Stimulated activated CD4-positive, alpha-beta T cell treated with anti-CD3 and anti-CD28 coated beads, Interleukin-12 subunit alpha, Interleukin-12 subunit beta, amount 100 ng/mL, for 24 hours (primary cell): ENCODE measurements at regions not wholly inside any gene's neighbourhood (a gene's known extent, or its start where the extent isn't known, plus 50 kb on each side); places are given as distances from the start of the nearest gene placed in this dataset.

Source experiments
- DNase-seq, 2 experiments: peaks; one replicate each; pipeline ENCODE4 v3.0.0-alpha.2; 2020; ENCODE audit warnings: low read depth in 2 of 2

DNA sequence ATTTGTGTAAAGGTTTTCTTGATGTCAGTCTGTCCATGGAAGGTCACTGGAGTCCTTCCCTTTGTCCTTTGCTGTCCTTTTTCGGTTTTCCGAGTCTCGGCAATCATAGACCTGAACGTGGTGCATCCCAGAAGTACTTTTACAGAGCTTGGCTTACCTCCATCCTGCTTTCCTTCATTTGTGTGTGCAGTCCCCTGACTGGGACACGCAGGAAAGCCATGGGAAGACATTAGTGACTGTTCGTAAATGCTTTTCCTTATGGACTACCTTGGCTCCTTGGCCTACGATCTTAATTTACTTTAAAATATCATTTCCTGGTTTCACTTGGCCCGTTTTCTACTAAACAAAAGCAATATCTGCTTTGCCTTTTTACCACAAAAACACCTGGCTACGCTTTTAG, 328.4 kb upstream of the RARB start:
- no peak for DNase-seq

DNA sequence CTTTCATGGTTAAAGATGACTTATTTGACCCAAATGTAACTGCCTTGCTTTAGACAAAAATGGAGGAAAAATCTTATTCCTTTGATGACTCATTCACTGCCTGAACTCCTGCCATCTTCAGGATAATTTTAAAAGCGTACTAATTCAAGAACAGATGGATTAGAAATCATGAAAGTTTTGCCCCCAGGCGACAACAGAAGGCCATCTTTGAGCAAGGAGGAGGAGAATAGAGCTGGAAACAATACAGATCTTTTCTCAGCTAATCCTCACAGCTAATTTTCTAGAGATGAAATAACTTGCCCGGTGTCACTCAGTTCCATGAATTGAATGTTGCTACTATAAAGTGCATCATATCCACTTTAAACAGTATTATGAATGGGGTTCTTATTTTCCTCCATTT, 324.7 kb upstream of the RARB start:
- DNase-seq: no peak

DNA sequence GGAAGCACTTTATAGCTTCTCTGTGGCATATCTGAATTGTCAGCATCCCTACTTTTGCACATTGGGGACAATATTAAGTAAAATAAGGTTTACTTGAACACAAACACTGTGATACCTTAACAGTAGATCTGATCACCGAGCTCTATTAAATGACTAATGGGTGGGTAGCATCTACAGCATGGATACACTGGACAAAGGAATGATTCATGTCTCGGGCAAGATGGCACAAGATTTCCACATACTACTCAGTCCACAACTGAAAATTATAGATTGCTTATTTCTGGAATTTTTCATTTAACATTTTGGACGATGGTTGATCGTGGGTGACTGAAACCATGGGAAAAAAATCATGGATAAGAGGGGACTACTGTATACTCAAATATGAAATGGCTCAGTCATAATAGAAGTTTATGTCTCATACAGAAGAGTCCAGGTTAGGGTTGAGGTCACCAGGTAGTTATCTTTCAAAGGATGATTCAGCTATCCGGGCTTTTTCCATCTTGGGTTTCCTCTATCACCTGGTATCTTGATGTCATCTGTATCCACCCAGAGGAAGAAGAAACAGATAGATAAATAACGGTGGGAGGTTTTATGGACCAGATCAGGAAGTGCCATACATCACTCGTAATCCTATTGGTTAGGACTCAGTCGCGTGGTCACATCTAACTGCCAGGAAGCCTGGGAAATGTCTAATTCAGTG, 320.0 kb upstream of the RARB start:
- DNase-seq: no peak

DNA sequence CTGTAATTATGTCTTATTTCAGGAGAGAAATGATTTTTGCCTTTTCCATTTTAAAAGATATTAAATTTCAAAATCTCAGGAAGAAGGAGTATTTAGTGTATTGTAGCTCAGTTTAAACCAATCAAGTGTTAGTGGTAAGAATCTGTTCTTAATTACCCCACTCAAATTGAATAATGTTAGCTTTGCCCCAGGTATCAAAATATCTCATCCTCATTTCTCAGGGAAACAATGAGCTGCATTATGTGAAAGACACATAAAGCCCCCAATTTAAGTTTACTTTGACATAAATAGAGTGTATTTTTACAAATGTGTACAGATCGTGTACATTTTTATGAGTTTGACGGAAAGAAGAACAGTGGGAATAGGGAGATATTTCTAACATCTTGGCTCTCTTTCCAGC, 317.4 kb upstream of the RARB start:
- DNase-seq: no peak

DNA sequence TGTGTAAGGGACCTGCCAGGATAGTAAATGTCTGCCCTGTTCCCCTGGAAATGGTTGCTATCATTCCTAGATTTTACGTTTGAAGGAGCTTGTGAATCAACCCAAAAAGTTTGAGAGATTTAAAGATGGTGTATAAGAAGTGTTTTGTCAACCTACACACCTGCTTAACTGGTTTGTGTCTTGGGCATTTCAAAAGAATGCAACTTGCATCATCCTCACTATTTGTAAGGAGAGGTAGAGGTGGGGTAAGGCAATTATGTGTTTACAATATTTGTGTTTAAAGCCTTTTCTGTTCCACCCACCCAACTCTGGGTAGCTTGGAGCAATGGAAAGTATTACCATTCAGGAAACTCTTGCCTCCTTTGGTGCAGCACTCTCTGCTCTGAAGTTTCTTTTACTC, 314.2 kb upstream of the RARB start:
- no peak for DNase-seq

DNA sequence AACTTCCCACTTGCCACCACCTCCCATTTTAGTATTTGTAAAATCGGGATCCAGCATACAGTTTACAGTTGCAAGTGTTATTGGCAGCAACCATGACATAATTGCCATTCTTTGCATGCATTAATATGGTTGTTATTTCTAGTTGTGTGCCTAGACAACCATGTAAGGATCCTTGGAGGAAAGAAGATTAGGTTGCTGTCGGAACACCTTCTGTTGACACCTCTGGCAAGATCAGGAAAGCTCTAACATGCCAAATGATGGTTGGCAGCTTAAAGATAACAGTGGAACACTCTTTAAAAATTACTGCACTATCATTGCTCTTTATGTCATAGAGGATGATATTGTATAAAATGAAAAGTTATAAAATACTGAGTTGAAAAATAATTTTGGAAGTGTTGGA, 313.5 kb upstream of the RARB start:
- DNase-seq: no peak

DNA sequence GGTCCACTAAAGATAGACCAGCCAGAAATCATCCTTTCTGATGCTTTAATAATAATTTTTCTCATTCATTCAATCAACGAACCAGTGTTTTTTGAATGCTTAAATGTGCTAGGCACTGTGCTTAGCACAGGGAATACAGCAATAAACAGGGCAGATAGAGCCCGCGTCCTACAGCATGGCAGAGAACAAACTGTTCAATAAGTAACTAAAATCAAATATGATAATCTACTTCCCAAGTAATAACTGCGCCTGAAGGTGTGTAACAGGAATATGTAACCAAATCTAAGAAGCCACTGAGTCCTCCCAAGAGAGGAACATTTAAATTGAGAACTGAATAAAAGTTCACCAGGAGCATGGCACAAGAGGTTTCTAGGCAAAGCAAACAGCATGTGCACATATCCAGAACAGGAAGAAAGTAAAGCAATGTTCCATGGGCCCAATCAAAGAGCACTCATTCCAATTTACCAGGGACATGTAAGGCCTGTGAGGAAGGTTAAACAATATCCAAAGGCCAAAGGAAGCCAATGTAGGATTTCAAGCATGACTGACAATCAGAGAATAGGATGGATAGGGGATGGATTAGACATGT, 311.0 kb upstream of the RARB start:
- DNase-seq: no peak

DNA sequence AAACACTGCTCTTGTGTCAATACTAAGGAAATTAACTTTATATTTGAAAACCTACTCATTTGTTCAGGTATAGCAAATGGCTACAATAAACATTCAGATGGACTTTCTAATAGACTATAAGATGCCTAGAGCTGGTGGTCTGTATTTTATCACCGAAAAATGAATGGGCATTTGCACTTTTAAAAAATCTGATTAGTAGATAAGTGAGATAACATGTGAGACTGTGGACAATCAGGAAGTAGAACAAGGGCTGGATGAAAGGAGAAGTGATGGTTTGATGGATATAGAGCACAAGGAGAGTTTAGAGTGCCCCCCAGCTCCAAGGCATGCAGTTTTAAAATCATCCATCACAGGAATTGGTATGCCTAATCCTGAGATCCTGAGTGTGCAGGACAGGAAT, 308.4 kb upstream of the RARB start:
- no peak for DNase-seq

DNA sequence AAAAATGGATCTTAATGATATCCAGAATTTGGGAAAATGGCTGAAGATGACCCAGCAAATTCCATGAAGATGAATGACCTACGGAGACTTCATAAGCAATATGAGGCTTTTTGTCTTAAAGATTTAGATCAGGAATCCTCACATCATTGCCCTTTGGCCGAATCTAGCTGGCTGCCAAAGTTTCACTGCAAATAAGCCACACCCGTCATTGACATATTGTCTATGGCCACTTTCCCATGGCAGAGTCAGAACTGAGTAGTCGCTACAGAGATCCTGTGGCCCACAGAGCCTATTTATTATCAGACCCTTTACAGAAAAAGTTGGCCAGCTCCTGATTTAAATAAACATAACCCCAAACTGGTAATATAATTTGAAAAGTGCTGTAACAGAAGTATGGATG, 307.4 kb upstream of the RARB start:
- no peak for DNase-seq

DNA sequence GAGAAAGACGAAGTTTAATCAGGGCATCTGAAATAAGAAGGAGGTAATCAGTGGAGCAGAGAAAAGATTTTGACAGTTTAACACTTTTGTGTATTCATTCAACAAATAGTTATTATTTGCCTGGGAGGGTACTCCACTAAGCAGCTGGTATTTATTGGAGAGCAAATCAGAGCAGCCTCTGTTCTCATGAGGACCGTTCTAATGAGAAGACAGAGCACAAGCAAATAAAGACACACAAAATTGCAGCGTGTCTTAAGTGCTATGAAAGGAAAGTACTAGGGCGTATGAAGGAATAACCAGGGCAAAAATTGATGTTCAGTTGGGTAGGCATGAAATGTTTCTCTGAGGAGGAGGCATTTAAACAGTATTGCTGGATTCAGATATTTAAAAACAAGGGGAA, 302.9 kb upstream of the RARB start:
- DNase-seq: no peak

DNA sequence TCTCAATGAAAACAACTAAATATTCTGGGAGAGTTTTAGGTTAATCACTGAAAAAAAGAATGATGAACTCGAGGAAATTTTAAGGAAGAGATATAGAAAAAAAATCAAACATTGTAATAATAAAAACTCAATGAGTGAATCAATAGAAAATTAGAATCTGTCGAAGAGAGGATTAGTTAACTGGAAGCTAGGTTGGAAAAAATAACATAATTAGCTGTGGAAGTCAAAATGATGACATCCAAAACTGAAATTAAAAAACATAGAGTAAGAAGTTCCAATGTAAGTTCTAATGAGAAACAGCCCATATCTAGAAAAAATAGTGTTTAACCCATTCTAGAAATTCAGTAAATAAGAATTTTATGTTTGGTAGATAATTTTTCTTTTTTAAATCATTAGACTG, 299.3 kb upstream of the RARB start:
- DNase-seq: no peak

DNA sequence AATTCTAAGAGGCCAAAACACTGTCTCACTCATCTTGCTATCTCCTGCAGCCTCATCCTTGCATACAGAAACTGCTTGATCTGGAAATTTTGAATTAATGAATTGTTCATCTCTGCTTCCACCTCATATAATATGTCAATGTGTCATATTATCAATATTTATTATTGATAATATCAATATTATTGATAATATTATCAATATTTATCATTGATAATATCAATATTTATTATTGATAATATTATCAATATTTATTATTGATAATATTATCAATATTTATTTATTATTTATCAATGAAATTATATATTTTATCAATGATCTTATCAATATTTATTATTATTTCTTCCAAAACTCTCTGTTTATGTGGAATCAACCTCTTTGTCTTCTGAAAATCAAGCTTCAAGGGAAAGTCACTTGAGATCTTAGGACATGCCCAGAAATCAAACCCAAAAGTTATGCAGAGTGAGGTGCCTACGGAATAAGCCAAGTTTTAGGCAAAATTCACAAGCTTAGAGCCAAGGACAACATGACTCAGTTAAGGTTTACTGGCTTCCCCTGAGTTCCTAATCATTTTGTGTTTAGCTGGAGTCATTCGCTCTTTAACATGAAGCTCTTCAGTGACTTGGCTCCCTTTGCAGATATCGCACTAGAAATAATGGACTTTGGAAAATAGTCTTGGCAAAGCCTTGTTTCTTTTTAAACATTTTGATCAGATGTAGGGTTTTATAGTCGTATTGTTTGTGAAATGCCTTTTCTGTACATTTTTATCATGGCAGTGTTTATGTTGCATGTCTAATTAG, 297.1 kb upstream of the RARB start:
- no peak for DNase-seq

DNA sequence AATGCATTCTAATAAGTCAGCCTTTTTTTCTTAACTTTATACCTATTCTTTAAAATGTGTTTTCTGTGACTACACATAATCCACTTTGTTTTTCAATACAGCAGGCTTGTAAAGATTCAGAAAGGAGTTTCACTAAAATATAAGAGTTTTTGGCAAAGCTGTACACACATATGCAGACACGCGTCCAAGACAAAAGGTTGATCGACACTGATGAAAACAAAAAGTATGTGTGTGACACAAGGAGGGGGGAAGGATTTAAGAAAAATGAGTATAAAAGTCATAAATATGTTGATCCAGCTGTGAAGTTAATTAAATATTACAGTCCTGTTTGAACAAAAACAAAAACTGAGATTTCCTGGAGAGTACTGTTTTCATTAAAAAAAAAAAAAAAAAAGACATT, 294.5 kb upstream of the RARB start:
- no peak for DNase-seq

DNA sequence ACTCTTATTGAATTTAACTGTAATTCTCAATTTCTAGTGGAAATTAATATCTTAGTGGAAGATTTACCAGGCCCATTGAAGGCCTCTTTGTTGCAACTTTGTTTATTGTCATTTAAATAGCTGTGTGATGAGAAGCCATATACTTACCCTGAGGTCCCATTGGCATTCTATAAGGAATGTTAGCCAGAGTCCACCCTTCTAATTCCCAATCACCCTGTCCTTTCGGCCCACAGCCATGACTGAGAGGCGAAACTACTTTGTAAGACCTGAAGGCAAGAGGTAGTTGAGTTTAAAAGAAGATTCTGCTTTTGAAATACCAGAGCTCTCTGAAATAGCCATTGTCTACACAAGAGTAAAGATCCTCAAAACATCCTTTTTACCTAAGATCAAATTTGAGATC, 290.5 kb upstream of the RARB start:
- no peak for DNase-seq

DNA sequence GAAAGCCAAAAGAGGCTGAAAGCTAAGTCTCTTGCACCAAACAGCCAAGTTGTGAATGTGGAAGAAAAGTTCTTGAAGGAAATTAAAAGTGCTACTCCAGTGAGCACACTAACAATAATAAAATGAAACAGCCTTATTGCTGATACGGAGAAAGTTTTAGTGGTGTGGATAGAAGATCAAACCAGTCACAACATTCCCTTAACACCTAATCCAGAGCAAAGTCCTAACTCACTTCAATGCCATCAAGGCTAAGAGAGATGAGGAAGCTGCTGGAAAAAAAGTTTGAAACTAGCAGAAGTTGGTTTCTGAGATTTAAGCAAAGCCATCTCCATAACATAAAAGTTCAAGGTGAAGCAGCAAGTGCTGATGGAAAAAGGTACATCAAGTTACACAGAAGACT, 288.8 kb upstream of the RARB start:
- no peak for DNase-seq

DNA sequence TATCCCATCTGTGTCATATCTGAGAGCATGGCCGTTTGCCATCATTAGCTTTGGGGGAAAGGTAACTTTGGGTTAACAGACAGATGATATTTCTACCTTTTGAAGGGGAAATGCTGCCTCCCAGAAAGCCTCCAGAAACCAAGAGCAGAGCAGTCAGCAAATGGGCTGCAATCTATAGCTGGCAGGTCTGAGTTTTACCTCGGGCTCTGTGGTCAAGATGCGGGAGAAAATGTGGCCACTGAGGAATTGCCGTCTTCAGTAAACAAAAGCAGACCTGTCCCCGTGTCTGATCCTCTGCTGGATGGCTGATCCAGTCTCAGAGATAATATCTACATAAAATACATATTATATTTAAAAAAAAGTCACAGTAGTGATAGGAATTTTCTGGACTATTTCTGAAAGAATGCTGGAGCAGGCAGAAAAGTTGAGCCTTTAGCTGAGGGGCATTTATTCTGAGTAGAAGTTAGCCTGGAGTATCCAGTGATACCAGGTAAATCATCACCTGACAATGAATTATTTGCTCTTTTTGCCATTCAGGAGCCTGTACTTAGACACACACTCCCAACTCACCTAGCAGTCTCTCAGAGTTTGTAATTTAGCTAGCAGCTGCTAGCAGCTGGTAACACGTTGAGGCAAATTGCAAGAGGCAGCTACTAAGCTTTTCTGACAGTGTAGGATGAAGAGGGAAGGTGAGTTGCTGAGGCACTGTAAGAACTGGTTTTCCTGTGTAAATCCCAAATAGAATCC, 285.3 kb upstream of the RARB start:
- DNase-seq: no peak

DNA sequence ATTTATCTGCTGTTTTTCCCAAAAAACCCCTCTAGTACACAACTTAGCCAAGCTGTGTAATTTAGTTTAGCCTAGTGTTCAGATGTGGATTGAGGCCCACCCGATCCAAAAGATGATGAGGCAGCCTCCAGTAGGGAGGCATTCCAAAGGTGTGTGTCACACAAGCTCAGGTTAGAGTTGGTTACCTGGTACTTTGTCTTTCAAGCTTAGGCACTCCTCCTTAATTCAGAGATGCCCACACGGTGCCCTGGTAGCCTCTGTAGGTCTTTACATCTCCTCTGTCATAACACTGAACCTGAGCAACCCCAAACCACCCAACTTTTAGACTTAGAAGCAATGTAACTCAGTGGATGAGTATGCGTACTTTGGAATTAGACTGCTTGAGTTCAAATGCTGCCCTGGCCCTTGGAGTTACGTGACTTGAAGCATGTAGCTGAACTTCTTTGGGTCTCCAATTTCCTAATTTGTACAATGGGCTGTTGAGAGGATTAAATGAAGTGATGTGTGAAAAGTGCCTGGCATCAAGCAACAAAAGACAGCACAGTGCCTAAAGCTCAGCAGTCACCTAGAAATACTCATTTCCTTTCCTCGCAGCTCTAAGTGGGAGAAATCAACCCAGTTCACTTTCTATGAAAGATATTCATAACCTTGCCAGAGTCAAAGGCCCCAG, 284.6 kb upstream of the RARB start:
- no peak for DNase-seq

DNA sequence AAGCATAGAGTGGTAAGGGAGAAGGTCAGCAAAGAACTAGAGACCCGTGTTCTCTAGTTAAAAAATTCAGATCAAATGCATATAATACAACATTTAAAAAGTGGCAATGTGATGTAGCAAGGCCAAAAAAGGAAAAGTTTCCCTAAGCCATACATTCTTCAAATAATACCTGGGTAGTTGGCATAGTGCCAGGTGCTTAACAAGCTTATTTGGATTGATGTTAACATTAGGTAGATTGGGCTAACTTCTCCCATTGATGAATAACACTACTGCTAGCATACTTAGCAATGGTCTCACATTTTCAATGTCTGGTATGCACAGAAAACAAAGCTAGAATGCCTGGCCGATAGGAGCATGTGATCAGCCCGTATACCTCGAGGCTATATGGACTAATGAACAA, 283.6 kb upstream of the RARB start:
- DNase-seq: no peak

DNA sequence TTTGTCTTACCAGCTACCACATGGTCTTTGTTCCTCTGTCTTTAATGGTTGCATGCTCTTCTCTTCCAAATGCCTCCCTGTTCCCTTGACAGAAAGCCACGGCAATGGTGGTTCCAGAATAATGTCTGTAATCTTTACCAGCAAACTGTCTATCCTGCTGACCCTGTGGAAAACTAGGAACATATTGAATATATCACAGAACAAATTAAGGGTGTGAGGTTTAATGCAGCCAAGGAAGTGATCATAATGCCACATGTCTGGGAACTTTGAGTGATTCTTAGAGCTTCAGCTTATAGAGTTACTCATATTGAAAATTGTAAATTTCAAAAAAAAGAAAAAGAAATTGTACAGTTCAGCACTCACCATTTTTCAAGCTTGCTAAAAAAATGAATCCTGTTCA, 282.9 kb upstream of the RARB start:
- DNase-seq: no peak

DNA sequence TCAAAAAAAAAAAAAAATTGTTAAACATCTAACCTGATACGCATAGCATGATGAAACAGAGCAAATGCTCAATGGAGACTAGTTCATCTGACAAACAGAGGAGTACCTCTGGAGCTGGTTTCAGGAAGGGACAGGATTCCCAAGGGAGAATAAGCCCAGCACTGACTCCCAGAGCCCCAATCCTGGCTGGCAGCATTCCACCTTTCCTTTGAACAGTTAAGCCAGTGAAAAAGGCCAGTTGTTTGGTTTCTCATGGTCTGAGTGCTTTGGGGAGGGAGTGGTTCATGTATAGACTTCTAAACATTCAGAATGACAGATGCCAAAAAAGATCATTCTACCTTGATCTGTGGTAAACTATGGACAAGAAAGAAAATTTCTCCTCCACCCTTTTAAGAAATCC, 277.9 kb upstream of the RARB start:
- DNase-seq: no peak

DNA sequence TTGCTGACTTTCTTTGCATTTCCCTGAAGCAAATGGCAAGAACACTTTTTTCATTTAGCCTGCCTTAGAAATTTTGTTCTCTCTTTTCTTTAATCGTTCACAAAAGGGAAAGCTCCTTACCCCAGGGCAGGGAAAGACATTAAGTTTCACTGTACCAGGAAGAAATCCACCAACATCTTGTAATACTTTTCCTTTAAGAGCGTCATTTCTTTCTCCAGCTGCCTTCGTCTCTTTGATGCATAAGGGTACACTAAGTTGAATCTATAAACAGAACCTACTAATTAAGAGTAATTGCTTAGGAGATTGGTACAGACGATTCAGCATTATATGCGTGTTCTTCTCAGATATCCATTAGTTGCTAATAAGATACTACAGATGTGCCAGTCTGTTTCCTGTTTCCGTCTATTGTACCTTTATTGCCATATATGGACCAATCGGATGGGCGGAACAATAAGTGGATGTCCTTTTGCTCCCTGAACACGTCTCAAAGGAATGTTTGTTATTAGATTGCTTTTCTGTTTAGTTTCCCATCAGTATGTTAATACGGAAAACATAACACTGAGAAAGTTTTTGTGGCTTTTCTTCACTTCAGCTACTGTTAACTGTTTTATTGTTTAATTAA, 276.7 kb upstream of the RARB start:
- no peak for DNase-seq

DNA sequence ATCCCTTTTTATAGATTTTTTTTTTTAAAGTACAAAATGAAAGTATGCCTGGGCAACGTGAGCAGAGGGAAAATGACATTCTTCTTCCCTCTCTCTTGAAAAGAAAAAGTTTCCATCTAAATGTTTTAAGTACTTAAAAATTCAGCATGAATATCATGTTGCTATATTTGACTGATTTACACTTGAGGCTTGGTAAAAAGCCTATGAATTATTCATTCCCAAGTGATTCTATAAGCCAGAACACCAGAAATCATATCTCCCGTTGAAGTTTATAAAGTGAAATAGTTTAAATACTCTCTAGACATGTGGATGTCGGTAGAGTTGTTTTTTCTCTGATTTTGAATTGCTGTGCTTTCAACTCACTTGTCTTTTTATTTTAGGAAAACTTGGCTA, 276.2 kb upstream of the RARB start:
- DNase-seq: no peak
